ENCODE measurements at regions not wholly inside any gene's neighbourhood (a gene's known extent, or its start where the extent isn't known, plus 50 kb on each side); places are given as distances from the start of the nearest gene placed in this dataset.

GRCh38 chr2:107687073-107687472, 139.6 kb upstream of the RGPD4 start:
- no peak for TF ChIP-seq POLR2A (IDR thresholded peaks at IDR 0.05)
- TF ChIP-seq CTCF (IDR thresholded peaks at IDR 0.05): no peak
